ENCODE measurements at regions not wholly inside any gene's neighbourhood (a gene's known extent, or its start where the extent isn't known, plus 50 kb on each side); places are given as distances from the start of the nearest gene placed in this dataset.
"Not testable (repeated sequence)": the region's sequence is repeated elsewhere in the genome, so short reads cannot be mapped to it uniquely, and the experiment has no call there.

- no peak for DNase-seq
Observed at GRCh38 chr6:138666636-138667035, 106.9 kb upstream of the CCDC28A start.

GRCh38 chr6:138667408-138667807 lies 106.2 kb upstream of the CCDC28A start:
- no peak for DNase-seq

GRCh38 chr6:138671351-138671750 lies 102.2 kb upstream of the CCDC28A start:
- DNase-seq = no peak

GRCh38 chr6:138673346-138674014 lies 100.1 kb upstream of the CCDC28A start:
- no peak for DNase-seq

DNA sequence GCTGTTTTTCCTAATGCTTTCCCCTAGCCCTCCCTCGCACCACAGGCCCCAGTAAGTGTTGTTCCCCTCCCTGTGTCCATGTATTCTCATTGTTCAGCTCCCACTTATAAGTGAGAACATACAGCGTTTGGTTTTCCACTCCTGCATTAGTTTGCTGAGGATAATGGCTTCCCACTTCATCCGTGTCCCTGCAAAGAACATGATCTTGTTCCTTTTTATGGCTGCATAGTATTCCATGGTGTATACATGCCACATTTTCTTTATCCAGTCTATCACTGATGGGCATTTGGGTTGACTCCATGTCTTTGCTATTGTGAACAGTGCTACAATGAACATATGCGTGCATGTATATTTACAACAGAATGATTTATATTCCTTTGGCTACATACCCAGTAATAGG lies 99.1 kb upstream of the CCDC28A start:
- not testable (repeated sequence) for DNase-seq

GRCh38 chr6:138677538-138677937 lies 96.0 kb upstream of the CCDC28A start:
- no peak for DNase-seq

DNA sequence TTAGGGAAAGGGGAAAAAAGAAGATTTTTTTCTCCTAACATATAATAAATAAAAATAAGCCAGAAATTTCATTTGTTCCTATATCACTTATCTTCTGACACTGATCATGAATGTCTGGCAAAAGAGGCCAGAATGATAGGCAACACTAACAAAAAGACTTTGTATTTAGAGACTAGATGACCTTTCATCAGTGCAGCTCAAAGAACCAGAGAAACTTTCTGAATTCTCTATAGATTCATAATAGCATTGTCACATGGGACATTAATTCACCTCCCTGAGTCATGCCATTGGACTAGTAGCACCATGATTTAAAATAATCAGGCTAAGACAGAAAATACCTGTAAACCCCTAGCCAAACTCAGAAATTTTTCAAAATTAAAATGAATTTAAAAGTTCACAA lies 95.4 kb upstream of the CCDC28A start:
- no peak for DNase-seq

- DNase-seq = no peak
Observed at GRCh38 chr6:138680085-138680484, 93.5 kb upstream of the CCDC28A start.

- no peak for DNase-seq
Observed at GRCh38 chr6:138681627-138682026, 91.9 kb upstream of the CCDC28A start.

GRCh38 chr6:138682704-138683527 lies 90.7 kb upstream of the CCDC28A start:
- no peak for DNase-seq

GRCh38 chr6:138685257-138685656 lies 88.3 kb upstream of the CCDC28A start:
- no peak for DNase-seq

GRCh38 chr6:138685781-138686180 lies 87.8 kb upstream of the CCDC28A start:
- DNase-seq = no peak

GRCh38 chr6:138688580-138688979 lies 85.0 kb upstream of the CCDC28A start:
- DNase-seq = no peak

- no peak for DNase-seq
Observed at GRCh38 chr6:138689849-138690248, 83.7 kb upstream of the CCDC28A start.

DNA sequence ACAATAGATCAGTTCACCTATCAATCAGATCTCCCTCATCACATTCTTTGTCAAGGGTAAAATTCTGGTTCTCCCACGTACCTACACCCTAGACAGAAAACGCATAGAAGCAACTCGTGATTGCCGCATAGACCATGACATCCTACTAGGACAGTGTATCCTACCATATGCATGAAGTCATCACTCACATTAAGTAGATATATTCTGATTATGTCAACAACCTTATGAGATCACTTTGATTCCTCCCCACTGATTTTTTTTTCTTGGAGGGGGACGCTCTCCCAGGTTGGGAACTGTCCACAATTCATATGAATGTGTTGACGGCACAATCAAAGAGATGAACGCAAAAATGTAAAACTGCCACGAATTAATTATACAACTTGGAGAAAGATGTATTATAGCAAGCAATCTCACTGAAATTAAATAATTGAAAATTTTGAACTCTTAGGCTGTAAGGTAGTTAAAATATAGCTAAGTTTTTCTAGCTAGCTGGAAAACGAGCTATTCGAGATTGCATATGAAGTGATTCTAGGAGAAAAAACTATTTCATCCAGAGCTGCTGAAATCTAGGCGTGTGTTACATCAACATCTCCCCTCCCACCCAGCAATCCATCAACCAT lies 82.5 kb upstream of the CCDC28A start:
- DNase-seq = no peak

GRCh38 chr6:138691595-138692057 lies 81.9 kb upstream of the CCDC28A start:
- no peak for DNase-seq

- DNase-seq = peak; percentile 68 to 79
Observed at GRCh38 chr6:138692058-138692977, 81.3 kb upstream of the CCDC28A start.

DNA sequence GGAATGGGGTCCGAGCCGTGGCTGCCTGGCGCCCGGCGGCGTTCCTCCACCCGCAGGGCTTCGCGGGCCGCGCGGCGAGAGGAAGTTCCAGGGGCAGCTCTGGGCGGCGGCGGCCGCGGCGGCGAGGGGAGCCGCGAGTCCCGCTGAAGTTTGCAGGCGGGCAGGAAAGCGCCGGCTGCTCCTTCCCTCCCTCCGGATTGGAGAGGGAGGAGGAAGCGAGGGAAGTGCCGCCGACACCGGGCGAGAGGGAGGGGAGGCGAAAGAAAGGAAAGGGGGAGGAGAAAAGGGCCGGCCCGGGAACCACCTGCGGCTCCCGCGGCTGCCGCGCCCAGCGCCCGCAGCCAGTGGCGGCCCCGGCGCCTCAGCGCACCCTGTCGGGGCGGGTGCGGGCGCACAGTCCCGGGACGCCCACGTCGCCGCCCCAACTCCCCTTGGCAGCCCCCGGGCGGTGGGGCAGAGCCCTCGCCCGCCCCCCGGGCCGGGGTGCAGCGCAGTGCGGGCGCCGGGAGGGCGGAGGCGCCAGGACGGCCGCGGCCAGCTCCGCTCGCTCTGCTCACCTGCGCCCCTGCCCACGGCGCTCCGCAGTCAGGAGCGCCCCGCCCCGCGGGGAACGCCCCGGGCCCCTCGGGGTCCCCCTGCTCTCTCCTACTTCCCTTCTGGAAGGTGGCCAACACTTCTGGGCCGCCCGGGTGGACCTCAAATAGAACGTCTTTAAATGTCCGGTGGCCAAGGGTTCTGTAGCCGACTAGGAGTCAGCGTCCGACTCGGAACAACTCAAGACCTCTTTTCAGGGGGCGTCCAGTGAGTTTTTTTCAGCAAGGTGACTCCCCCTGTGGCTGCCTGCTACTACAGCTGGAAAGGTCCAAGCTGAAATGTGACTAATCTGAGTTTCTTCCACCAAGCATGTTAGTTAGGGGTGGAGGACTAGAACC lies 80.3 kb upstream of the CCDC28A start:
- peak; percentile 42 to 57 for DNase-seq

GRCh38 chr6:138695193-138695592 lies 78.4 kb upstream of the CCDC28A start:
- no peak for DNase-seq

DNA sequence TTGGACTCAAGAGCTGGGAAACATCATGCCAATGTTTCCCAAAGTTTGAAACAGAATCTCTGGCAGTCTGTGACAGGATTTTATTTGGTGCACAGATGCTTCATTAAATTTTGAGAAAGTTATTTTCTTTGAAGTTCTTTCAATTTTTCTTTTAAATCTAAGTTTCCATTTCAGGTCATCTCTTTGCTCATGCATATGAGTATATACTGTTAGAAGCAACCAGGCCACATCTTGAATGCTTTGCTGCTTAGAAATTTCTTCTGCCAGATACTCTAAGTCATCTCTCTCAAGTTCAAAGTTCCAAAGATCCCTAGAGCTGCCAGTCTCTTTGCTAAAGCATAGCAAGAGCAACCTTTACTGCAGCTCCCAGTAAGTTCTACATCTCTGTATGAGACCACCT lies 59.1 kb upstream of the CCDC28A start:
- no peak for DNase-seq

DNA sequence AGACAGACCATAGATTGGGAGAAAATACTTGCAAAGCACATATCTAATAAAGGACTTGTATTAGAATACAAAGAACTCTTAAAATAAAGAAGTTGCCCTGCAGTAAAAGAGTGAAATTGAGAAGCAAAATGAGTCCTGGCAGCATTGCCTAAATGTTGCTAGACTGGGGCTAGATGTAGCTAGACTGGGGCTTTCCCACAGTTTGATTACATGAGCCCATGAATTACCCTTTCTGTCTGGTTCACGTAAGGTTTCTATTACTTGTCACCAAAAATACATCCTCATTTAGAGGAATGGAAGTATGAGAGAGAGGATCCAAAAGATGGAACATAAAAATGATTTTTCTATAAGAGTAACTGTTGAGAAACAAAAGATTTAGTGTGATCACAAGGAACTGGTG lies 57.6 kb upstream of the CCDC28A start:
- no peak for DNase-seq

Measured in activated T-cell treated with anti-CD3 and anti-CD28 coated beads, Interleukin-2, amount 50 U/mL, for 48 hours (primary cell).